GM21526 (cell line): ENCODE measurements at regions not wholly inside any gene's neighbourhood (a gene's known extent, or its start where the extent isn't known, plus 50 kb on each side); places are given as distances from the start of the nearest gene placed in this dataset.
A peak's percentile ranks its signal among the peaks of the same experiment; 100 is the strongest.

ENCODE experiments used
- ATAC-seq: cut with Tn5 transposase; IDR thresholded peaks from one replicate; pipeline ENCODE4 v1.9.1; 2021; ENCODE audit warnings: moderate library complexity; ENCODE audit not compliant: unreplicated experiment, low FRiP score

GRCh38 chr16:50967827-50968612 lies 183.1 kb downstream of the SALL1 start:
- peak; percentile 76 for ATAC-seq

GRCh38 chr16:50964491-50964890 lies 186.6 kb downstream of the SALL1 start:
- ATAC-seq, result no peak

GRCh38 chr16:50961952-50962351 lies 189.1 kb downstream of the SALL1 start:
- ATAC-seq, result no peak

- ATAC-seq, result no peak
These were observed 190.4 kb downstream of the SALL1 start for GRCh38 chr16:50960517-50961202.

- no peak for ATAC-seq
These were observed 194.0 kb downstream of the SALL1 start for GRCh38 chr16:50957056-50957455.

DNA sequence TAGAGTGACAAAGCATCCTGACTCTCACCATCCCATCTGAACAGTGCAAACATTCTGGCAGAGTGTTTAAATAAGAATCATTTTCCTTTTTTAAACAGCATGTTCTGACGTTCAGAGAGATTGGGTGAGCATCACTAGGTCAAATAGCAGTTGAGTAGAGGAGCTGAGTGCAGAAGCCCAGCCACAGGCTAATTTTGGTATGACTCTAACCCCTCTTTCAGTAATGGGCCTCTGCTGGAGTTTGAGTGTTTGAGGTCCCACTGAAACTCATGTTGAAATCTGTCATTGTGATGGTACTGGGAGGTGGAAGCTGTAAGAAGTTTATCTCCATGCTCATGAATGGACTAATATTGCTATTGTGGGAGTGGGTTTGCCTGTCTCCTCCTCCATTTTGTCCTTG lies 194.4 kb downstream of the SALL1 start:
- ATAC-seq, result no peak

DNA sequence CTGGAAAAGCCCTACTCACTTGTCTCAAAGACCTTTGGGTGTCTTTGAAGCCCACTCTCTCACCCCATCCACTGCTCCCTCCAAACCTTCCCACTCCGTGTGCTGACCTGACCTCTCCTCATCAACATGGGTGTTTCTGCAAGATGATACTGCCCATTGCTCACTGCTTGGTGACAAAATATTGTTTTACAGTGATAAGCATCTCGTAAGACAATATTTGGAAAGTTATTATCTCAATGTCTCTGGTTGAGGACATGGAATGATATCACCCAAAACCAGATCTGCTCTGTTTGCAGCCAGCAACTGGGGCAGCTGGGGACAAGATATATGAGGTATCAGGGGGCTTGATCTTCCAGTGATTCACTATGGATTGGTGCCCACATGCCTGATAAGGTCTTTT lies 195.8 kb downstream of the SALL1 start:
- no peak for ATAC-seq

- no peak for ATAC-seq
These were observed 196.6 kb downstream of the SALL1 start for GRCh38 chr16:50954469-50954868.

DNA sequence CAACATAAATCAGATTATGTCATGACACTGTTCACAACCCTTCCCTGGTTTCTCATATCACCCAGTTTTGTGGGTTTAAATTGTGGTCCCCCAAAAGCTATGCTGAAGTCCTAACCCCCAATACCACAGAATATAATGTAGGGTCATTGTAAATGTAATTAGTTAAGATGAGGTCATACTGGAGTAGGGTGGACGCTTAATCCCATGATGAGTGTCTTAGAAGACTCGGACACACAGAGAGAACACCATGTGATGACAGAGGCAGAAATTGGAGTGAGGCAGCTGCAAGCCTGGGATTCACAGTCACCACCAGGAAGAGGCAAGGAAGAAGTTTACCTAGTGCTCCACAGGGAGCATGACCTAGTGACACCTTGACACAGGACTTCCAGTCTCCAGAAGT lies 197.8 kb downstream of the SALL1 start:
- ATAC-seq, result no peak

DNA sequence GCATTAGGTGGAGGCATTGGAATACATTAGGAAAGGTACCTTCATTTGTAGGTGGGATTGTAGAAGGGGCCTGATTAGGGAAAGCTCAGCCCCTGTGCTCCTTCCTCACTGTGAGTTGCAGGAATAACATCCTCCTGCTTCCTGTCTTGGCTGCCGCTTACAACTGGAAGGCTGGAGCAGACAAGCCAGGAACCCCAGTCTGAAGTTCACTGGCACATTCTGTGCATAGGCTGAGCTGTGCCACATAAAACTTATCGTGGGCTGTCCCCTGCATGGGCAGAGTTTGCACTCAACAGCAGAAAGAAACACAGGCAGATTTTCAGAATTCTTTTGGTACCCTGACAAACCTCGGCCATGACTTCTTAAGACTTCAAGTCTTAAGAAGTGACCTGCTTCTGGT lies 200.1 kb downstream of the SALL1 start:
- ATAC-seq, result no peak

GRCh38 chr16:50948268-50948930 lies 202.7 kb downstream of the SALL1 start:
- ATAC-seq, result no peak

- no peak for ATAC-seq
These were observed 203.2 kb downstream of the SALL1 start for GRCh38 chr16:50947826-50948225.

DNA sequence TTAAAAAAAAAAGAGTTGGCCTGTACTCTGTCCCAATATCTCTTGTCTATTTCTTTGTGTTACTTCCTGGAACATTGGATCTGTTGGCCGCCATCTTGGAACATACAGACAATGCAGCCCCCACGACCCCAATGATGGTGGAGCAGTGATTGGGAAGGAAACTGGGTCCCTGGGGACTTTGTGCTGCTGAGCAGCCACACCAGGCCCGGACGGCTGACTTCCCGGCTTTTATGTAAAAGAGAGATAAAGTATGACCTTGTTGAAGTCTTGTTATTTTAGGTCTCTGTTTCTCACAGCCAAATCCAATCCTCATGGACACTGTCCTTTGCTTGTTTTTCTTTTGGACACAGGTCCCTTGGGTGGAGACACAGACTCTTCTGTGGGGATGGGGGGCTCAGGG lies 204.5 kb downstream of the SALL1 start:
- no peak for ATAC-seq

DNA sequence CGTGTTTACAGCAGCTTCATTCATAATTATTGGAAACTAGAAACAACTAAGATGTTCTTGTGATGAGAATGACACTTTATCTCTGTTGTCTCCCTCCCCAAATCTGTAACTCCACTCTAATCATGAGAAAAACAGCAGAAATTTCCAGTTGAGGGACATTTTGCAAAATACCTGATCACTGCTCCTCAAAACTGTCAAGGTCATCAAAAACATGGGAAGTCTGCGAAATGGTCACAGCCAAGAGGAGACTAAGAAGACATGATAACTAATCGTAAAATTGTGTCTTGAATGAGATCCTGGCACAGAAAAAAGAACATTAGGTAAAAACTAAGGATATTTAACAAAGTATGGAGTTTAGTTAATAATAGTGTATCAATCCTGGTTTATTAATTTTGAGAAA lies 204.2 kb downstream of the CYLD start:
- ATAC-seq, result no peak

- ATAC-seq, result no peak
These were observed 203.3 kb downstream of the CYLD start for GRCh38 chr16:50945171-50945570.

DNA sequence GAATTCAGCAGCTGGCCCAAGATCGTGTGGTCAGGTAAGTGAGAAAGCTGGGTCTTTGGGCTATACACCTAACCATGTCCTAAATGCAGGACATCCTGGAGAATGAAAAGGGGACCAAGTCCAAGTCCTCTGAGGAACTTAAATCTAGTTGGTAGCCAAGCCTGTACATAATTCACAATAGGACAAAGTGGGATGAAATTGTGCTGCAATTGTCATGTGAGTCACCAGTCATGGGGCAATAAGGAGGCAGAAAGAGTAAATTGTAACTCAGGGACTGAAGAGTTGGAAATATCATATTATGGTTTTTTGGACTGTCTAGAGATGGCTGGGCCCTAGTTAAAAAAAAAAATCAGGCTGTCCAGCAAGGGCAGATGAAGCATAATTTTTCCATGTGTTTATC lies 202.6 kb downstream of the CYLD start:
- no peak for ATAC-seq

DNA sequence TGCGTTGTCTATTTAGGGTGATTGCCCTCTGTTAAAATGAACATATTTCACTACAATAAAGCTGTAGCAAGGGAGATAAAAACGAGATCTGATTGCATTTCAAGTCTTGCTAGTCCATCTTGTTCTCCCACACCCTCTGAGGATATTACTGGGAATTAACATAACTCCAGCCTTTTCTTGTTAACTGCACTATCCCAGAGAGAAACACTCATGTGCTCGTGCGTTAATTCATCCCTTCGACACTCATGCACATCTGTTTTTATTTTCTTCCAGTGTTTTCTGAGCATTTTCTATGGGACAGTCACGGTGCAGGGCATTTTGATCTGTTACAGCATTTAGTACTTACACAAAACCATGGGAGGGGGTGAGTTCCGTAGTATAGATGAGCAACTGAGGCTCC lies 202.1 kb downstream of the CYLD start:
- ATAC-seq, result no peak

DNA sequence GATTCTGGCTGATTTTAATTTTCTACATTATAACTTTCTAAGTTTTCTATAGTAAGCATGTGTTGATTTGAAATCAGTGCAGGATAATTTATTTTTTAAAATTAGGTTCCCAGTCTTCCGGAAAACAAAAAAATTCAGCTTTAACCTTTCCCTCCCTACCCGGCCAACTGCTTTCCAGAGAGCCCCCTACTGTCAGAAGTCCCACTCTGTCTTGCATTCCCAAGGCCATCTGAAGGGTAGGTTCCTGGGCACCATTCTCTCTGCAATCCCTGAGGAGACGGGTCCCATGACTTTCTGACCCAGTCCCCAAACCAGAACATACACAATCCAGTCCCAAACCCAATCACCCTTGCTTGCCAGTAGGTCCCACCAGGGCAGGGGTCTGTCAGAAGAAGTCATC lies 200.3 kb downstream of the CYLD start:
- ATAC-seq, result no peak

DNA sequence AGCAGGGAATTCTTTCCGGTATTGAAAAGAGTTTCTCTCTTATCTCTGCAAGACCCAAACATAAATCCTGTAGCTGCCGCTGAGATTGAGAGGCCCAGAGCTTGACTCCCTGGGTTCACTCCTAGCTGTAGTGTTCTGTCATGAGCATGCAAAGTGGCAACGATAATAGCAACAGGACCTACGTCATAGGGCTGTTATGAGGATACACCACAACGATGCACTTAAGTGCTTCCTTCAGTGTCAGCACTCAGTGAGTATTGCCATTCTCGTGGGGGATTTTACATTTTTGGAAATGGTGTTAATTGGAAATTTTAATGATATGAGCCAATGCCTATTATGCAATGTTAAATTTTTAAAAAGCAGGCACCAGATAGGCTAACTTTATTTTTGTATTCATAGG lies 199.8 kb downstream of the CYLD start:
- no peak for ATAC-seq

DNA sequence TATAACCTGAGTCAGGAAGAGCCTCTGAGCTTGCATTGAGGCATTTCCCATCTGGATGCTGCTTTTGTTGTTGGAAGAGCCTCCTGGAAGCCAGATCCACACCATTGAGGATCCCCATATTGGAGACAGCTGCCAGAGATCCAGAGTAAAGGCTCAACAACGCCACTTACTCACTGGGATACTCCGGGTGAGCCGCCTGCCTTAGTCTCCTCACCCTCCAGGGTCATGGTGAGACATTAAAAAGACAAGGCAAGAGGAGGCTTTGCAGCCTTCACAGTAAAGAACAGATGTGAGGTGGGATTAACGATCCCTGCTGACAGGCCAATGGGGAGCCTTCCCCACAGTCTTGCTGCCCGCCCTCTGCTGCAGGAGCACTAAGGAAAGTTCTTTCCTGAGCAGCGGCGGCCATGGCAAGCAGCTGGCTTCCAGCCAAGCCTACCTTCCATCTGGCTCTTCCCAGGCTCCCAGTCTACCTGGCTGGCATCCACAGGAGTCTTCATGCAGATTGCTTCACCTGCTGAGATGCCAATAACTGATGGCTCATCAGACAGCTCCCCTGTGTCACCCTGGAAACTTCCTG lies 198.5 kb downstream of the CYLD start:
- no peak for ATAC-seq

GRCh38 chr16:50939356-50939755 lies 197.5 kb downstream of the CYLD start:
- no peak for ATAC-seq
